GM21360 (cell line): ENCODE measurements at regions not wholly inside any gene's neighbourhood (a gene's known extent, or its start where the extent isn't known, plus 50 kb on each side); places are given as distances from the start of the nearest gene placed in this dataset.

Experiments used
- ATAC-seq: cut with Tn5 transposase; IDR thresholded peaks from one replicate; pipeline ENCODE4 v1.9.1; 2021; ENCODE audit warnings: mild to moderate bottlenecking, moderate library complexity; ENCODE audit not compliant: unreplicated experiment

- no peak for ATAC-seq
Observed at GRCh38 chr17:72056155-72056554, 64.7 kb upstream of the SOX9 start.

- ATAC-seq = no peak
Observed at GRCh38 chr17:72056727-72057290, 64.0 kb upstream of the SOX9 start.

- ATAC-seq = no peak
Observed at GRCh38 chr17:72060084-72060483, 60.7 kb upstream of the SOX9 start.

GRCh38 chr17:72063262-72063661 lies 57.6 kb upstream of the SOX9 start:
- no peak for ATAC-seq

- no peak for ATAC-seq
Observed at GRCh38 chr17:72063756-72064450, 56.9 kb upstream of the SOX9 start.

GRCh38 chr17:72064606-72065193 lies 56.1 kb upstream of the SOX9 start:
- ATAC-seq = no peak

- no peak for ATAC-seq
Observed at GRCh38 chr17:72065556-72065955, 55.3 kb upstream of the SOX9 start.

GRCh38 chr17:72068643-72069042 lies 52.2 kb upstream of the SOX9 start:
- no peak for ATAC-seq

GRCh38 chr17:72069586-72070202 lies 51.1 kb upstream of the SOX9 start:
- ATAC-seq = no peak
